Activated CD4-positive, alpha-beta T cell treated with anti-CD3 and anti-CD28 coated beads, Interleukin-2, amount 50 U/mL, for 24 hours (primary cell): ENCODE measurements at regions not wholly inside any gene's neighbourhood (a gene's known extent, or its start where the extent isn't known, plus 50 kb on each side); places are given as distances from the start of the nearest gene placed in this dataset.

Experiments used
- DNase-seq, 2 donors: peaks; one replicate each; pipeline ENCODE4 v3.0.0-alpha.2; 2020; ENCODE audit warnings: low read depth in 1 of 2, low spot score in 1 of 2

GRCh38 chr11:116192509-116193210 lies 580.1 kb downstream of the BUD13 start:
- no peak for DNase-seq

- no peak for DNase-seq
Measured at GRCh38 chr11:116190861-116191260, 581.9 kb downstream of the BUD13 start.

GRCh38 chr11:116189408-116190170 lies 583.2 kb downstream of the BUD13 start:
- no peak for DNase-seq

GRCh38 chr11:116188350-116188749 lies 584.4 kb downstream of the BUD13 start:
- no peak for DNase-seq

- DNase-seq: no peak
Measured at GRCh38 chr11:116187026-116187425, 585.8 kb downstream of the BUD13 start.

GRCh38 chr11:116185551-116185950 lies 587.2 kb downstream of the BUD13 start:
- DNase-seq: no peak

GRCh38 chr11:116184763-116185162 lies 588.0 kb downstream of the BUD13 start:
- no peak for DNase-seq

GRCh38 chr11:116182356-116182966 lies 590.3 kb downstream of the BUD13 start:
- no peak for DNase-seq

- DNase-seq: no peak
Measured at GRCh38 chr11:116180806-116181600, 591.8 kb downstream of the BUD13 start.

- DNase-seq: no peak
Measured at GRCh38 chr11:116179401-116179800, 593.4 kb downstream of the BUD13 start.

GRCh38 chr11:116177521-116178210 lies 595.1 kb downstream of the BUD13 start:
- DNase-seq: no peak

GRCh38 chr11:116176484-116177005 lies 596.2 kb downstream of the BUD13 start:
- DNase-seq: no peak

- DNase-seq: no peak
Measured at GRCh38 chr11:116175707-116176106, 597.1 kb downstream of the BUD13 start.

GRCh38 chr11:116173941-116174911 lies 598.6 kb downstream of the BUD13 start:
- DNase-seq: no peak

GRCh38 chr11:116173506-116173905 lies 599.3 kb downstream of the BUD13 start:
- no peak for DNase-seq

- no peak for DNase-seq
Measured at GRCh38 chr11:116172851-116173250, 599.9 kb downstream of the BUD13 start.

GRCh38 chr11:116172156-116172555 lies 600.6 kb downstream of the BUD13 start:
- no peak for DNase-seq

- DNase-seq: no peak
Measured at GRCh38 chr11:116171271-116172140, 601.3 kb downstream of the BUD13 start.
